HG02852 (cell line): ENCODE measurements at regions not wholly inside any gene's neighbourhood (a gene's known extent, or its start where the extent isn't known, plus 50 kb on each side); places are given as distances from the start of the nearest gene placed in this dataset.
"Not testable (repeated sequence)": the region's sequence is repeated elsewhere in the genome, so short reads cannot be mapped to it uniquely, and the experiment has no call there.

Source experiments
- ATAC-seq: cut with Tn5 transposase; IDR thresholded peaks from one replicate; pipeline ENCODE4 v1.9.1; 2021; ENCODE audit warnings: mild to moderate bottlenecking, moderate library complexity; ENCODE audit not compliant: unreplicated experiment

GRCh38 chr1:196160066-196160795 lies 448.0 kb downstream of the KCNT2 start:
- no peak for ATAC-seq

- ATAC-seq: no peak
These were observed 452.7 kb downstream of the KCNT2 start for GRCh38 chr1:196155586-196155985.

- peak; percentile 53 for ATAC-seq
These were observed 455.3 kb downstream of the KCNT2 start for GRCh38 chr1:196152975-196153374.

- ATAC-seq: no peak
These were observed 456.2 kb downstream of the KCNT2 start for GRCh38 chr1:196152086-196152485.

- peak; percentile 47 for ATAC-seq
These were observed 459.8 kb downstream of the KCNT2 start for GRCh38 chr1:196148367-196148970.

GRCh38 chr1:196147530-196147929 lies 460.7 kb downstream of the KCNT2 start:
- ATAC-seq: no peak

- ATAC-seq: not testable (repeated sequence)
These were observed 463.1 kb downstream of the KCNT2 start for GRCh38 chr1:196145151-196145550.

- no peak for ATAC-seq
These were observed 463.7 kb downstream of the KCNT2 start for GRCh38 chr1:196144588-196144987.

- no peak for ATAC-seq
These were observed 464.5 kb downstream of the KCNT2 start for GRCh38 chr1:196143602-196144342.

- no peak for ATAC-seq
These were observed 466.1 kb downstream of the KCNT2 start for GRCh38 chr1:196142111-196142640.

GRCh38 chr1:196136396-196136795 lies 471.8 kb downstream of the KCNT2 start:
- no peak for ATAC-seq

- no peak for ATAC-seq
These were observed 476.5 kb downstream of the KCNT2 start for GRCh38 chr1:196131691-196132090.

GRCh38 chr1:196128835-196129234 lies 479.4 kb downstream of the KCNT2 start:
- no peak for ATAC-seq

GRCh38 chr1:196121181-196121580 lies 487.1 kb downstream of the KCNT2 start:
- ATAC-seq: no peak

- ATAC-seq: no peak
These were observed 492.6 kb downstream of the KCNT2 start for GRCh38 chr1:196115646-196116045.

- ATAC-seq: no peak
These were observed 494.0 kb downstream of the KCNT2 start for GRCh38 chr1:196114193-196114592.

GRCh38 chr1:196108990-196109389 lies 499.2 kb downstream of the KCNT2 start:
- ATAC-seq: not testable (repeated sequence)

- no peak for ATAC-seq
These were observed 502.3 kb downstream of the KCNT2 start for GRCh38 chr1:196105901-196106300.

GRCh38 chr1:196102826-196103225 lies 505.4 kb downstream of the KCNT2 start:
- no peak for ATAC-seq

GRCh38 chr1:196098000-196098399 lies 510.2 kb downstream of the KCNT2 start:
- no peak for ATAC-seq

GRCh38 chr1:196094821-196095220 lies 513.4 kb downstream of the KCNT2 start:
- no peak for ATAC-seq
